Endothelial cell of umbilical vein (primary cell): ENCODE measurements at regions not wholly inside any gene's neighbourhood (a gene's known extent, or its start where the extent isn't known, plus 50 kb on each side); places are given as distances from the start of the nearest gene placed in this dataset.

Experiments
- BruUV-seq: library from RNA; stranded (reverse); fragments of 400-500 nt; replicated peaks from 2 replicates; lab custom pipeline; 2021; lab: Mats Ljungman, UMichigan
- CTCF ChIA-PET: fragments of 300-600, 350-600 bp; sonication (Branson Sonifier 250); formaldehyde crosslinking; loops from one replicate; lab custom pipeline; 2021; ENCODE audit warnings: antibody characterized with exemption, inconsistent platforms; lab: Charles Lee
- POLR2A ChIA-PET: fragments of 300-600, 350-600 bp; sonication (Branson Sonifier 250); formaldehyde crosslinking; loops from one replicate; lab custom pipeline; 2021; ENCODE audit warnings: antibody characterized with exemption, inconsistent platforms; lab: Charles Lee
- DNase-seq: peaks from one replicate; pipeline ENCODE4 v3.0.0-alpha.2; 2011; ENCODE audit warnings: low read depth, low spot score
- FAIRE-seq: peaks from 2 replicates; lab custom pipeline; 2011; peaks lifted over from hg19 to GRCh38; lab: Jason Lieb, UNC
- H2AFZ ChIP-seq: 2 replicates; pipeline ENCODE4 v1.6.0; 2012; ENCODE audit warnings: low read depth, low read length, control low read depth, inconsistent platforms
- H3K27ac ChIP-seq: 2 replicates; pipeline ENCODE4 v1.5.1; 2011; ENCODE audit warnings: low read depth, mild to moderate bottlenecking, control low read depth, low read length, moderate library complexity; ENCODE audit not compliant: insufficient read depth
- H3K27me3 ChIP-seq, 2 experiments: 2 replicates each; pipeline versions ENCODE4 v1.6.0 to v1.6.1; 2011; ENCODE audit warnings: low read length in 2 of 2, mixed read lengths in 1 of 2; ENCODE audit not compliant: control insufficient read depth in 2 of 2, insufficient read depth in 2 of 2
- H3K36me3 ChIP-seq, 2 experiments: 2 replicates in 1 of 2; 3 replicates in 1 of 2; pipeline ENCODE4 v1.5.1; 2011; ENCODE audit warnings: low read length in 2 of 2, mild to moderate bottlenecking in 1 of 2, moderate library complexity in 1 of 2; ENCODE audit not compliant: control insufficient read depth in 2 of 2, insufficient read depth in 2 of 2; ENCODE audit errors: extremely low read depth in 1 of 2
- H3K4me1 ChIP-seq: 3 replicates; pipeline ENCODE4 v1.5.1; 2011; ENCODE audit warnings: mild to moderate bottlenecking, low read length; ENCODE audit not compliant: control insufficient read depth, insufficient read depth; ENCODE audit errors: extremely low read depth
- H3K4me2 ChIP-seq: 2 replicates; pipeline ENCODE4 v1.6.1; 2011; ENCODE audit warnings: low read length, control low read depth, mixed read lengths; ENCODE audit not compliant: insufficient read depth
- H3K4me3 ChIP-seq, 3 experiments: fragments of 200-600 bp in 1 of 3; sonication (generic), shearing (Covaris generic) in 1 of 3; replicated peaks in 1 of 3; 2 replicates each; pipeline ENCODE4 v1.5.1; 2011 to 2016; ENCODE audit warnings: control low read depth in 3 of 3, low read length in 3 of 3, mild to moderate bottlenecking in 2 of 3, inconsistent platforms in 1 of 3, low read depth in 1 of 3, moderate library complexity in 1 of 3; ENCODE audit not compliant: insufficient read depth in 1 of 3
- H3K79me2 ChIP-seq: 2 replicates; pipeline ENCODE4 v1.6.0; 2012; ENCODE audit warnings: low read length, inconsistent platforms; ENCODE audit not compliant: control insufficient read depth, insufficient read depth
- H3K9ac ChIP-seq: replicated peaks from 2 replicates; pipeline ENCODE3; 2011; ENCODE audit warnings: low read length, control low read depth; ENCODE audit not compliant: insufficient read depth; ENCODE audit errors: extremely low read depth
- H3K9me1 ChIP-seq: replicated peaks from 3 replicates; pipeline ENCODE4 v1.6.0; 2011; ENCODE audit warnings: mild to moderate bottlenecking, low read length; ENCODE audit not compliant: control insufficient read depth, insufficient read depth; ENCODE audit errors: extremely low read depth
- H3K9me3 ChIP-seq: replicated peaks from 2 replicates; pipeline ENCODE4 v1.5.1; 2012; ENCODE audit warnings: low read length, inconsistent platforms; ENCODE audit not compliant: control insufficient read depth, insufficient read depth
- H4K20me1 ChIP-seq: replicated peaks from 2 replicates; pipeline ENCODE3; 2011; ENCODE audit warnings: mild to moderate bottlenecking, low read length; ENCODE audit not compliant: control insufficient read depth, insufficient read depth; ENCODE audit errors: extremely low read depth
- CTCF ChIP-seq, 2 donors: IDR thresholded peaks; 1 replicate in 1 of 2; 2 replicates in 1 of 2; pipeline ENCODE4 v1.5.1; 2011; ENCODE audit warnings: low read length in 2 of 2, mild to moderate bottlenecking in 2 of 2, moderate library complexity in 2 of 2, control low read depth in 1 of 2, inconsistent platforms in 1 of 2, low read depth in 1 of 2; ENCODE audit not compliant: insufficient read depth in 1 of 2; ENCODE audit errors: extremely low read depth in 1 of 2
- EZH2 ChIP-seq: IDR thresholded peaks from 2 replicates; pipeline ENCODE4 v1.6.1; 2012; ENCODE audit warnings: borderline replicate concordance, low read depth, mild to moderate bottlenecking, moderate library complexity, low read length, inconsistent platforms; ENCODE audit not compliant: severe bottlenecking
- FOS ChIP-seq: IDR thresholded peaks from 2 replicates; pipeline ENCODE4 v1.6.1; 2011; ENCODE audit warnings: mild to moderate bottlenecking, low read length, moderate library complexity, borderline replicate concordance; ENCODE audit not compliant: insufficient read depth
- GATA2 ChIP-seq: IDR thresholded peaks from 2 replicates; pipeline ENCODE4 v1.7.0; 2011; ENCODE audit warnings: low read depth, mild to moderate bottlenecking, moderate library complexity, mixed read lengths, low read length; ENCODE audit not compliant: insufficient read length, insufficient read depth
- JUN ChIP-seq: IDR thresholded peaks from 2 replicates; pipeline ENCODE4 v1.6.1; 2011; ENCODE audit warnings: borderline replicate concordance, low read depth; ENCODE audit not compliant: insufficient read length, insufficient read depth
- MAX ChIP-seq: IDR thresholded peaks from 2 replicates; pipeline ENCODE4 v1.6.1; 2011; ENCODE audit not compliant: insufficient read depth, insufficient read length
- MYC ChIP-seq: IDR thresholded peaks from one replicate; pipeline ENCODE4 v1.6.1; 2011; ENCODE audit warnings: mild to moderate bottlenecking, low read depth, low read length
- POLR2A ChIP-seq: IDR thresholded peaks from 2 replicates; pipeline ENCODE4 v1.6.1; 2012; ENCODE audit warnings: low read depth, mild to moderate bottlenecking, control low read depth, low read length
- POLR2AphosphoS5 ChIP-seq: IDR thresholded peaks from 2 replicates; pipeline ENCODE4 v1.6.1; 2012; ENCODE audit warnings: low read depth, mild to moderate bottlenecking, control low read depth, low read length, moderate library complexity; ENCODE audit not compliant: insufficient read depth
- dilution Hi-C: fragments of 300-500 bp; cut with MboI; formaldehyde crosslinking; loops from one replicate; pipeline ENCODE4 v1.15.0; 2019; ENCODE audit warnings: low sequenced_read_pairs; ENCODE audit not compliant: extremely low pct_ligation_motif_present
- intact Hi-C: fragments of 100-400 bp; cut with micrococcal nuclease; formaldehyde crosslinking; loops from one replicate; pipeline ENCODE4 v1.10.0; 2022

DNA sequence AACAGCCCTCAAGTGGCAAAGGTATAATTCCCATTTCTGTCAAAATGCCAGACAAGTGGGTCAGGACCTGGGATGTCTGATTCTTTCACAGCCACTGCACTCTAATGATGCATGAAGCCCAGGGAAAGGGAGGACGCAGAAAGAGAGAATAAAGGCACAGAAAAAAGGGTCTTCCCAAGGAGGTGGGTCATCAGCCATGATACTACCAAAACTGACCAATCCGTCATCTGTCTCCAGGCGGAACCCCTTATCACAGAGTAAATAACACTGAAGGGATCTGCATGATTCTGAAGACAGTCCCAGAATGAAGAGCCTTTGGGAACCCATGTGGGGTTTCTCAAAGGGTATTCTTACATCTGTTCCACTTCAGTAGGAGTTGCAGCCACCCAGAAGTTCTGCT lies 73.8 kb upstream of the OPCML start:
- H2AFZ ChIP-seq, result no peak overlapping the region
- no peaks in the 10 kb centered on the region for H3K79me2 ChIP-seq
- intact Hi-C loops, result no loop called here
- no peaks in the 10 kb centered on the region for H3K36me3 ChIP-seq
- TF ChIP-seq MAX (no peak), POLR2AphosphoS5 (no peak), EZH2 (no peak), MYC (no peak), GATA2 (no peak), FOS (no peak), POLR2A (no peak), JUN (no peak), CTCF (IDR thresholded peaks at IDR 0.05; ENCODE audit: extremely low read depth in 1 of 2, insufficient read depth in 1 of 2, low read depth in 1 of 2, low read length in 2 of 2) (no peak)
- H3K4me2 ChIP-seq, result no peak overlapping the region
- H3K4me3 ChIP-seq, result no peak overlapping the region
- CTCF ChIA-PET, result no interaction called here
- FAIRE-seq (no peak), DNase-seq (no peak)
- H4K20me1 ChIP-seq, result no peaks in the 10 kb centered on the region
- dilution Hi-C loops, result no loop called here
- POLR2A ChIA-PET, result no interaction called here
- H3K9me3 ChIP-seq, result peaks cover 2% of the 10 kb centered on the region
- H3K27ac ChIP-seq, result no peak overlapping the region
- BruUV-seq, result no TSS peak
- no peak overlapping the region for H3K9ac ChIP-seq
- H3K27me3 ChIP-seq, result no peaks in the 10 kb centered on the region
- no peaks in the 10 kb centered on the region for H3K9me1 ChIP-seq
- no peaks in the 10 kb centered on the region for H3K4me1 ChIP-seq
